OCI-LY7 (cell line): ENCODE measurements at regions not wholly inside any gene's neighbourhood (a gene's known extent, or its start where the extent isn't known, plus 50 kb on each side); places are given as distances from the start of the nearest gene placed in this dataset.

Experiments used
- BruUV-seq: library from RNA; stranded (reverse); fragments of 400-500 nt; replicated peaks from 2 replicates; lab custom pipeline; 2021; lab: Mats Ljungman, UMichigan
- CTCF ChIA-PET: fragments of 300-600 bp; sonication (Branson Sonifier 250); formaldehyde crosslinking; loops from one replicate; lab custom pipeline; 2022; ENCODE audit warnings: antibody characterized with exemption; ENCODE audit not compliant: unreplicated experiment; lab: Charles Lee
- POLR2A ChIA-PET: fragments of 300-600 bp; sonication (Branson Sonifier 250); formaldehyde crosslinking; loops from one replicate; lab custom pipeline; 2022; ENCODE audit warnings: antibody characterized with exemption; lab: Charles Lee
- DNase-seq: peaks from one replicate; pipeline ENCODE4 v3.0.0-alpha.2; 2015; ENCODE audit warnings: low spot score
- H2AFZ ChIP-seq: fragments of 200-600 bp; sonication (generic), shearing (Covaris generic); 2 replicates; pipeline ENCODE4 v1.6.1; 2014; ENCODE audit warnings: mild to moderate bottlenecking, antibody characterized with exemption, low read length, moderate library complexity
- H3K27ac ChIP-seq: fragments of 200-600 bp; sonication (generic); 2 replicates; pipeline ENCODE4 v1.5.1; 2014; ENCODE audit warnings: mixed run types, low read depth, mild to moderate bottlenecking, moderate library complexity, low read length, inconsistent platforms; ENCODE audit not compliant: poor library complexity, severe bottlenecking
- H3K36me3 ChIP-seq: fragments of 200-600 bp; sonication (generic); 2 replicates; pipeline ENCODE4 v1.6.1; 2014; ENCODE audit warnings: mild to moderate bottlenecking, antibody characterized with exemption, low read length, moderate library complexity, mixed read lengths; ENCODE audit not compliant: insufficient read depth
- H3K4me1 ChIP-seq: fragments of 200-600 bp; sonication (generic); 2 replicates; pipeline ENCODE4 v1.5.1; 2014; ENCODE audit warnings: mild to moderate bottlenecking, low read length; ENCODE audit not compliant: insufficient read depth, poor library complexity, severe bottlenecking
- H3K4me2 ChIP-seq: fragments of 200-600 bp; sonication (generic); 2 replicates; pipeline ENCODE4 v1.6.1; 2014; ENCODE audit warnings: mild to moderate bottlenecking, low read length
- H3K4me3 ChIP-seq: fragments of 200-600 bp; sonication (generic); 2 replicates; pipeline ENCODE4 v1.5.1; 2014; ENCODE audit warnings: mild to moderate bottlenecking, low read depth, low read length; ENCODE audit not compliant: poor library complexity, severe bottlenecking
- H3K79me2 ChIP-seq: fragments of 200-600 bp; sonication (generic); 2 replicates; pipeline ENCODE4 v1.6.1; 2016; ENCODE audit warnings: low read depth, mild to moderate bottlenecking, low read length, moderate library complexity, mixed read lengths; ENCODE audit not compliant: insufficient read depth
- H3K9me2 ChIP-seq: fragments of 200-600 bp; sonication (generic); 2 replicates; pipeline ENCODE4 v1.6.1; 2016; ENCODE audit warnings: mild to moderate bottlenecking, low read length, mixed read lengths; ENCODE audit not compliant: insufficient read depth
- H3K9me3 ChIP-seq: fragments of 200-600 bp; sonication (generic); 2 replicates; pipeline ENCODE4 v1.6.1; 2014; ENCODE audit warnings: mild to moderate bottlenecking, mixed run types, low read length, mixed read lengths
- H4K20me1 ChIP-seq: fragments of 200-600 bp; sonication (generic); 2 replicates; pipeline ENCODE4 v1.6.1; 2014; ENCODE audit warnings: mild to moderate bottlenecking, antibody characterized with exemption, low read length, moderate library complexity, mixed read lengths; ENCODE audit not compliant: insufficient read depth
- EZH2phosphoT487 ChIP-seq: fragments of 200-600 bp; sonication (generic); IDR thresholded peaks from 2 replicates; pipeline ENCODE4 v1.6.1; 2018; ENCODE audit warnings: low read depth, borderline replicate concordance, mild to moderate bottlenecking, mixed run types, antibody characterized with exemption, low read length, moderate library complexity, mixed read lengths
- intact Hi-C: fragments of 100-400 bp; cut with micrococcal nuclease; formaldehyde crosslinking; loops from one replicate; pipeline ENCODE4 v1.10.0; 2022; ENCODE audit not compliant: unreplicated experiment
- TF ChIP-seq, protein P1 (sequence below): fragments of 200-600 bp; sonication (generic); conservative IDR thresholded peaks from 2 replicates; pipeline ENCODE4 v1.5.1; 2014; ENCODE audit warnings: mild to moderate bottlenecking, antibody characterized with exemption, low read length, moderate library complexity, mixed read lengths

DNA sequence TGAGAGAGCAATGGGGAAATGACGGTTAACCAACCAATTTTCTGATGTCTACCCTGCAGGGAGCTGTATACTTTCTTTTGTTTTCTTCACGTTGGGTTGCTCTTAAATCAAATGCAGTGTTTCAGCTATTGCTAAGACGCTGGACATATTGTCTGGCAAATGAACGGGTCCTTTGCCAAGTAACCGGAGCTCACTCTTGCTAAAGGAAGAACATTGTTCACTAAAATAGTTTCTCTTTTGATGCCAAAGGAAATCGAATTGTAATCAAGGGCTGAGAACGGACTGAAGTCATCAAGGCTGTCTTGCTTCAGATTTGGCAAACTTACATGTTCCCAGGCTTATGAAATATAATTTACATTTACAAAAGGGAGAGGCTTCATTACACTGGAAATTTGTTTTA is 142.3 kb upstream of the ARGLU1 start:
- POLR2A ChIA-PET, result interaction anchor here (0.6 kb wide), 1 partner anchor 50 kb away, joined by 3 read pairs; no protein-coding TSS in a partner anchor
- Histone ChIP-seq H3K4me2 (no peak overlapping the region), H3K4me3 (no peak overlapping the region), H3K79me2 (no peaks in the 10 kb centered on the region), H3K4me1 (no peaks in the 10 kb centered on the region), H4K20me1 (no peaks in the 10 kb centered on the region), H3K9me2 (no peaks in the 10 kb centered on the region), H3K27ac (no peak overlapping the region), H3K36me3 (no peaks in the 10 kb centered on the region), H3K9me3 (no peaks in the 10 kb centered on the region), H2AFZ (no peak overlapping the region)
- DNase-seq, result no peak
- intact Hi-C loops, result no loop called here
- BruUV-seq, result no TSS peak
- TF ChIP-seq, protein P1, sequence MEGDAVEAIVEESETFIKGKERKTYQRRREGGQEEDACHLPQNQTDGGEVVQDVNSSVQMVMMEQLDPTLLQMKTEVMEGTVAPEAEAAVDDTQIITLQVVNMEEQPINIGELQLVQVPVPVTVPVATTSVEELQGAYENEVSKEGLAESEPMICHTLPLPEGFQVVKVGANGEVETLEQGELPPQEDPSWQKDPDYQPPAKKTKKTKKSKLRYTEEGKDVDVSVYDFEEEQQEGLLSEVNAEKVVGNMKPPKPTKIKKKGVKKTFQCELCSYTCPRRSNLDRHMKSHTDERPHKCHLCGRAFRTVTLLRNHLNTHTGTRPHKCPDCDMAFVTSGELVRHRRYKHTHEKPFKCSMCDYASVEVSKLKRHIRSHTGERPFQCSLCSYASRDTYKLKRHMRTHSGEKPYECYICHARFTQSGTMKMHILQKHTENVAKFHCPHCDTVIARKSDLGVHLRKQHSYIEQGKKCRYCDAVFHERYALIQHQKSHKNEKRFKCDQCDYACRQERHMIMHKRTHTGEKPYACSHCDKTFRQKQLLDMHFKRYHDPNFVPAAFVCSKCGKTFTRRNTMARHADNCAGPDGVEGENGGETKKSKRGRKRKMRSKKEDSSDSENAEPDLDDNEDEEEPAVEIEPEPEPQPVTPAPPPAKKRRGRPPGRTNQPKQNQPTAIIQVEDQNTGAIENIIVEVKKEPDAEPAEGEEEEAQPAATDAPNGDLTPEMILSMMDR, result no peak
- TF ChIP-seq EZH2phosphoT487, result no peak
- CTCF ChIA-PET, result no interaction called here

GRCh38 chr13:106709522-106709921 is 141.6 kb upstream of the ARGLU1 start:
- Histone ChIP-seq H3K9me2 (no peaks in the 10 kb centered on the region), H4K20me1 (no peaks in the 10 kb centered on the region), H3K4me3 (no peak overlapping the region), H3K27ac (no peak overlapping the region), H3K36me3 (no peaks in the 10 kb centered on the region), H3K4me1 (no peaks in the 10 kb centered on the region), H3K79me2 (no peaks in the 10 kb centered on the region), H2AFZ (no peak overlapping the region), H3K4me2 (no peak overlapping the region), H3K9me3 (no peaks in the 10 kb centered on the region)
- DNase-seq, result no peak
- intact Hi-C loops, result no loop called here
- POLR2A ChIA-PET, result interaction anchor here (0.6 kb wide), 1 partner anchor 49 kb away, joined by 3 read pairs; no protein-coding TSS in a partner anchor
- TF ChIP-seq, protein P1, result no peak
- no peak for TF ChIP-seq EZH2phosphoT487
- no TSS peak for BruUV-seq
- CTCF ChIA-PET, result no interaction called here

DNA sequence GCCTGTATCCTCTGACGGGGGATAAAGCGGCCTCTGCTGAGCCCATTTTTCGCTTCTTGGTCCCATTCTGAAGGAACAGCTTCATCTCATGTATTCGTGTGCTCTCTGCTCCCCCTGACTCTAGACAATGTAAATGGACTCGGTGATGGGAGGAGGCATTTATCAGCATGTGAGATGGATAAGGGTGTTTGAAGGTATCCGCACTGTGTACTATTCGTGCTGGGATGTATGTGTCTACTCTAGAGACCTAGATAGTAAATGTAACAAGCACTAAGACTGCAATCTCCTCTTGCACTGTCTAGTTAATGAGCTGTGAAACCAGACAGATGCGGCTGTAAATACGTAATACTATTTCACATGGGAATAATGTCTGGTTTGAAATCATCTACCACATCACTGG is 134.6 kb upstream of the ARGLU1 start:
- H3K9me2 ChIP-seq, result no peaks in the 10 kb centered on the region
- H3K4me1 ChIP-seq, result no peaks in the 10 kb centered on the region
- no peaks in the 10 kb centered on the region for H3K79me2 ChIP-seq
- no TSS peak for BruUV-seq
- ChIA-PET POLR2A (no interaction called here), CTCF (no interaction called here)
- no peak for DNase-seq
- intact Hi-C loops, result no loop called here
- TF ChIP-seq EZH2phosphoT487, result no peak
- TF ChIP-seq, protein P1, result no peak
- H3K27ac ChIP-seq, result no peak overlapping the region
- no peaks in the 10 kb centered on the region for H4K20me1 ChIP-seq
- no peak overlapping the region for H3K4me2 ChIP-seq
- H3K36me3 ChIP-seq, result no peaks in the 10 kb centered on the region
- H3K4me3 ChIP-seq, result no peak overlapping the region
- no peaks in the 10 kb centered on the region for H3K9me3 ChIP-seq
- no peak overlapping the region for H2AFZ ChIP-seq
